ENCODE measurements at regions not wholly inside any gene's neighbourhood (a gene's known extent, or its start where the extent isn't known, plus 50 kb on each side); places are given as distances from the start of the nearest gene placed in this dataset.

DNA sequence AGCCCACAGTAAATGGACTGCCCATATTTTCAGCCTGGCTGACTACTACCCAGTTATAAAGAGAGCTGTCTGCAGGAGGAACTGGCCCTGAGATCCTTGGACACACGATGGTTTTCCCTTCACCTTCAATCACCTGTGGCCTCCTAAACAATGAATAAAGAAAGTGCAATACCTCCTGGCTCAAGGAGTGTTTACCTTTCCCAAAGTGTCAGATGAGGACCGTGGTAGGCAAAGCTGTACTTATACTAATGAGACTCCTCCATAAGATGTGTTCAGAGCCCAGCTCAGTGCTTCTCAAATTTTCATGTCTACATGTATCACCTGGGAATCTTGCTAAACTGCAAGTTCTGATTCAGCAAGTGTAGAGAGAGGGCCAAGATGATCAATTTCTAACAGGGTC lies 284.5 kb upstream of the VLDLR start:
- H3K27me3 Mint-ChIP-seq, result peaks cover 7% of the 10 kb centered on the region
- no peaks in the 10 kb centered on the region for H3K4me1 ChIP-seq (ENCODE audit: insufficient read depth, low read length)
- no peak overlapping the region for H3K4me3 ChIP-seq (ENCODE audit: low read length)
- no peak overlapping the region for H3K27ac Mint-ChIP-seq
- H3K27ac ChIP-seq (ENCODE audit: low read depth in 1 of 2, low read length in 2 of 2), result no peak overlapping the region
- no peaks in the 10 kb centered on the region for H3K36me3 Mint-ChIP-seq (ENCODE audit: low read depth)
- no peaks in the 10 kb centered on the region for H3K9me3 ChIP-seq (ENCODE audit: control insufficient read depth in 1 of 2, insufficient read depth in 1 of 2, low read length in 2 of 2)
- H3K9me3 Mint-ChIP-seq, result no peaks in the 10 kb centered on the region
- no peaks in the 10 kb centered on the region for H3K27me3 ChIP-seq (ENCODE audit: control insufficient read depth in 1 of 2, insufficient read depth in 2 of 2, low read length in 2 of 2)
- intact Hi-C loops (cut with DNase I, micrococcal nuclease), result no loop called here
- TF ChIP-seq, protein P1, sequence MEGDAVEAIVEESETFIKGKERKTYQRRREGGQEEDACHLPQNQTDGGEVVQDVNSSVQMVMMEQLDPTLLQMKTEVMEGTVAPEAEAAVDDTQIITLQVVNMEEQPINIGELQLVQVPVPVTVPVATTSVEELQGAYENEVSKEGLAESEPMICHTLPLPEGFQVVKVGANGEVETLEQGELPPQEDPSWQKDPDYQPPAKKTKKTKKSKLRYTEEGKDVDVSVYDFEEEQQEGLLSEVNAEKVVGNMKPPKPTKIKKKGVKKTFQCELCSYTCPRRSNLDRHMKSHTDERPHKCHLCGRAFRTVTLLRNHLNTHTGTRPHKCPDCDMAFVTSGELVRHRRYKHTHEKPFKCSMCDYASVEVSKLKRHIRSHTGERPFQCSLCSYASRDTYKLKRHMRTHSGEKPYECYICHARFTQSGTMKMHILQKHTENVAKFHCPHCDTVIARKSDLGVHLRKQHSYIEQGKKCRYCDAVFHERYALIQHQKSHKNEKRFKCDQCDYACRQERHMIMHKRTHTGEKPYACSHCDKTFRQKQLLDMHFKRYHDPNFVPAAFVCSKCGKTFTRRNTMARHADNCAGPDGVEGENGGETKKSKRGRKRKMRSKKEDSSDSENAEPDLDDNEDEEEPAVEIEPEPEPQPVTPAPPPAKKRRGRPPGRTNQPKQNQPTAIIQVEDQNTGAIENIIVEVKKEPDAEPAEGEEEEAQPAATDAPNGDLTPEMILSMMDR (IDR thresholded peaks at IDR 0.05), result no peak
- CTCF ChIA-PET, result no interaction called here
- no peaks in the 10 kb centered on the region for H3K4me1 Mint-ChIP-seq (ENCODE audit: low read depth)
- POLR2A ChIA-PET, result no interaction called here
- H3K36me3 ChIP-seq (ENCODE audit: insufficient read depth, low read length), result no peaks in the 10 kb centered on the region
- H3K4me3 Mint-ChIP-seq, result no peak overlapping the region
- ATAC-seq (ENCODE audit: poor library complexity) (no peak), DNase-seq (no peak)

DNA sequence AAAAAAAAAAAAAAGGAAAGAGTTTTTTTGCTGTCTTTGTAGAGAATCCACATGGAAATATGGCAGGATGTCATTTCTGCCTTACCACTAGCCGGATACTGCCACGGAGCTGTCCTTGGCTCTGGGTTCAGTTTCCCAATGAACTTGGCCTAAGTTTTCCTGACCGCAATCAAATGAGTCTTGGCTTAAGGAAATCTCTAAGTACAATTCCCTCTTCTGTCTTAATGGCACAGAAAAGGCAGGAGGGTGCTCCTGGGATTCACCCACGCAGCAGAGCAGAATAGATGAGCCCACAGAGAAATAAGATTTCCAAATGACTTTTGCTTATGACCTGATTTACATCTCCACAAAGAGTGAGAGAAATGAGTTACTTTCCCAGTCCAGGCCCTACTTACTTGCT lies 284.0 kb upstream of the VLDLR start:
- ChIA-PET POLR2A (no interaction called here), CTCF (no interaction called here)
- Mint-ChIP-seq H3K4me3 (no peak overlapping the region), H3K27ac (no peak overlapping the region), H3K36me3 (ENCODE audit: low read depth) (no peaks in the 10 kb centered on the region), H3K9me3 (no peaks in the 10 kb centered on the region), H3K4me1 (ENCODE audit: low read depth) (no peaks in the 10 kb centered on the region), H3K27me3 (peaks cover 7% of the 10 kb centered on the region)
- no peaks in the 10 kb centered on the region for H3K9me3 ChIP-seq (ENCODE audit: control insufficient read depth in 1 of 2, insufficient read depth in 1 of 2, low read length in 2 of 2)
- H3K27ac ChIP-seq (ENCODE audit: low read depth in 1 of 2, low read length in 2 of 2), result no peak overlapping the region
- no peaks in the 10 kb centered on the region for H3K36me3 ChIP-seq (ENCODE audit: insufficient read depth, low read length)
- ATAC-seq (ENCODE audit: poor library complexity), result no peak
- DNase-seq, result no peak
- no peak overlapping the region for H3K4me3 ChIP-seq (ENCODE audit: low read length)
- H3K27me3 ChIP-seq (ENCODE audit: control insufficient read depth in 1 of 2, insufficient read depth in 2 of 2, low read length in 2 of 2), result no peaks in the 10 kb centered on the region
- intact Hi-C loops (cut with DNase I, micrococcal nuclease), result no loop called here
- no peaks in the 10 kb centered on the region for H3K4me1 ChIP-seq (ENCODE audit: insufficient read depth, low read length)
- TF ChIP-seq, protein P1 (IDR thresholded peaks at IDR 0.05), result no peak

DNA sequence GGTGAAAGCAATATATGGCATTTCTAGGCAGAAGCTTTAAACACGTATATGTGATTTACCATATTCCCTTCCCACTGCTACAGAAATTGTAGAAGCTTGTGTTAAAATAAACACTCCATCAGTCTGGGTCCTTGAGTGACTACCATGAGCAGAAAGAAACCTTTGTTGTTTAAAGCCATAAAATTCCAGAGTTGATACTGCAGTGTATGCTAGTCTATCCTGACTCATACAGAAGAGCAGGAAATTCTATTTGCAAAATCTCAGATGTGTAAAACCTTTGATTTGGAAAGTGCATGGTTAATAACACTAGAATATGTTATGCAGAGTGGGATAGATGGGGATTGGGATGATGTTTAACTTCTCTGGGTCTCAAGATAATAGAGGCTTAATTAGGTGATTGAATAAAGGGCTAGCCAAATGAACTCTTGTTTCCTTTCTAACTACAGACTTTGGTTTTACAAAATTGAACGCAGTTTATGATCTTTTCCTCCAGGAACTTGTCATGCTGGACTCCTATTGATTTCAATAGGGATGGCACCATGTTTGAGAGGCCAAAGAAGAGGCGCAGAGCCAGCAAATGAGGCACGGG lies 282.7 kb upstream of the VLDLR start:
- Mint-ChIP-seq H3K27me3 (peaks cover under 1% of the 10 kb centered on the region), H3K36me3 (ENCODE audit: low read depth) (no peaks in the 10 kb centered on the region)

More for the DNA sequence above, 282.7 kb upstream of the VLDLR start:
- intact Hi-C loops (cut with DNase I, micrococcal nuclease), result no loop called here
- no peaks in the 10 kb centered on the region for H3K9me3 Mint-ChIP-seq
- Histone ChIP-seq H3K27me3 (ENCODE audit: control insufficient read depth in 1 of 2, insufficient read depth in 2 of 2, low read length in 2 of 2) (no peaks in the 10 kb centered on the region), H3K36me3 (ENCODE audit: insufficient read depth, low read length) (no peaks in the 10 kb centered on the region), H3K9me3 (ENCODE audit: control insufficient read depth in 1 of 2, insufficient read depth in 1 of 2, low read length in 2 of 2) (no peaks in the 10 kb centered on the region), H3K4me3 (ENCODE audit: low read length) (no peak overlapping the region), H3K27ac (ENCODE audit: low read depth in 1 of 2, low read length in 2 of 2) (no peak overlapping the region), H3K4me1 (ENCODE audit: insufficient read depth, low read length) (no peaks in the 10 kb centered on the region)
- ChIA-PET POLR2A (no interaction called here), CTCF (no interaction called here)
- no peak for ATAC-seq (ENCODE audit: poor library complexity)
- H3K27ac Mint-ChIP-seq, result no peak overlapping the region
- no peak for DNase-seq
- H3K4me1 Mint-ChIP-seq (ENCODE audit: low read depth), result no peaks in the 10 kb centered on the region
- H3K4me3 Mint-ChIP-seq, result no peak overlapping the region
- TF ChIP-seq, protein P1 (IDR thresholded peaks at IDR 0.05), result no peak

All from CD4-positive, alpha-beta T cell (primary cell).